HepG2 (cell line): ENCODE measurements at regions not wholly inside any gene's neighbourhood (a gene's known extent, or its start where the extent isn't known, plus 50 kb on each side); places are given as distances from the start of the nearest gene placed in this dataset.

Source experiments
- ATAC-seq: fragments of 200-7000 bp; cut with Tn5 transposase; 3 replicates; pipeline ENCODE4 v1.9.1; 2020; ENCODE audit warnings: mild to moderate bottlenecking, moderate library complexity
- BruUV-seq: library from RNA; stranded (reverse); fragments of 400-500 nt; replicated peaks from 2 replicates; lab custom pipeline; 2021; lab: Mats Ljungman, UMichigan
- CTCF ChIA-PET: fragments of 300-600 bp; formaldehyde crosslinking; extraction: SDS; loops from one replicate; lab custom pipeline; 2021; ENCODE audit warnings: low total read pairs, inconsistent platforms, low intra/inter-chr PET ratio; lab: Yijun Ruan, JAX
- POLR2A ChIA-PET: fragments of 350-600 bp; sonication (Branson Sonifier 250); formaldehyde crosslinking; loops from one replicate; lab custom pipeline; 2020; ENCODE audit warnings: antibody characterized with exemption, inconsistent platforms; lab: Yijun Ruan, JAX
- DNase-seq: peaks from one replicate; pipeline ENCODE4 v3.0.0-alpha.2; 2015; ENCODE audit warnings: low spot score
- FAIRE-seq: peaks from 3 replicates; lab custom pipeline; 2011; peaks lifted over from hg19 to GRCh38; lab: Jason Lieb, UNC
- H2AFZ ChIP-seq: one replicate; pipeline ENCODE4 v1.6.1; 2011; ENCODE audit warnings: low read length, inconsistent platforms
- H3K27ac ChIP-seq: fragments of 300-600 bp; 3 replicates; pipeline ENCODE4 v1.8.0; 2011; ENCODE audit warnings: mixed run types, mild to moderate bottlenecking, mixed read lengths, low read length, inconsistent platforms; ENCODE audit not compliant: insufficient read depth; ENCODE audit errors: extremely low read length
- H3K27me3 ChIP-seq, 2 experiments: fragments of 200-600 bp in 1 of 2; 2 replicates in 1 of 2; 3 replicates in 1 of 2; pipeline versions ENCODE4 v1.6.0 to v1.8.0; 2011; ENCODE audit warnings: low read length in 2 of 2, mild to moderate bottlenecking in 2 of 2, moderate library complexity in 2 of 2, inconsistent platforms in 1 of 2; ENCODE audit not compliant: insufficient read depth in 2 of 2, control insufficient read depth in 1 of 2
- H3K36me3 ChIP-seq, 2 experiments: fragments of 200-600 bp in 1 of 2; replicated peaks in 1 of 2; 2 replicates in 1 of 2; 3 replicates in 1 of 2; pipeline versions ENCODE4 v1.5.1 to v1.8.0; 2011; ENCODE audit warnings: low read length in 2 of 2, inconsistent platforms in 1 of 2; ENCODE audit not compliant: insufficient read depth in 2 of 2, control insufficient read depth in 1 of 2
- H3K4me1 ChIP-seq: 2 replicates; pipeline ENCODE4 v1.5.1; 2012; ENCODE audit warnings: low read length, inconsistent platforms; ENCODE audit not compliant: insufficient read depth
- H3K4me2 ChIP-seq: 2 replicates; pipeline ENCODE4 v1.6.0; 2011; ENCODE audit warnings: low read depth, low read length, inconsistent platforms
- H3K4me3 ChIP-seq, 3 experiments: fragments of 200-600 bp in 1 of 3; sonication (generic), shearing (Covaris generic) in 1 of 3; replicated peaks in 1 of 3; 2 replicates each; pipeline ENCODE4 v1.5.1; 2011 to 2016; ENCODE audit warnings: low read length in 3 of 3, inconsistent platforms in 2 of 3, low read depth in 2 of 3, mild to moderate bottlenecking in 2 of 3, control low read depth in 1 of 3, mixed read lengths in 1 of 3; ENCODE audit not compliant: insufficient read depth in 1 of 3
- H3K79me2 ChIP-seq: one replicate; pipeline ENCODE4 v1.6.1; 2011; ENCODE audit warnings: low read length, inconsistent platforms; ENCODE audit not compliant: insufficient read depth
- H3K9ac ChIP-seq: 2 replicates; pipeline ENCODE4 v1.6.0; 2011; ENCODE audit warnings: mild to moderate bottlenecking, low read depth, low read length, inconsistent platforms; ENCODE audit not compliant: insufficient read depth
- H3K9me3 ChIP-seq: 2 replicates; pipeline ENCODE4 v1.5.1; 2012; ENCODE audit warnings: mild to moderate bottlenecking, low read length
- H4K20me1 ChIP-seq: 2 replicates; pipeline ENCODE4 v1.6.0; 2011; ENCODE audit warnings: inconsistent platforms, mild to moderate bottlenecking, low read length, moderate library complexity; ENCODE audit not compliant: insufficient read depth
- CREB3 ChIP-seq: sonication (generic); formaldehyde crosslinking; IDR thresholded peaks from 2 replicates; pipeline ENCODE4 v1.5.0; 2020; ENCODE audit warnings: missing genetic modification reagents
- DNMT3B ChIP-seq: conservative IDR thresholded peaks from 2 replicates; pipeline ENCODE4 v1.6.1; 2016; ENCODE audit warnings: missing biosample characterization, control low read depth
- ISL2 ChIP-seq: sonication (generic); formaldehyde crosslinking; IDR thresholded peaks from 2 replicates; pipeline ENCODE4 v1.5.0; 2020; ENCODE audit warnings: missing genetic modification reagents
- KMT2A ChIP-seq: sonication (generic); formaldehyde crosslinking; IDR thresholded peaks from 2 replicates; pipeline ENCODE4 v1.4.0; 2020; ENCODE audit warnings: missing genetic modification reagents
- MZF1 ChIP-seq: sonication (generic); formaldehyde crosslinking; IDR thresholded peaks from 2 replicates; pipeline ENCODE4 v1.8.1; 2023; ENCODE audit warnings: mild to moderate bottlenecking, missing genetic modification reagents, borderline replicate concordance
- NFRKB ChIP-seq: fragments of 450-650 bp; IDR thresholded peaks from 2 replicates; pipeline ENCODE4 v1.6.1; 2017
- PAF1 ChIP-seq: IDR thresholded peaks from 2 replicates; pipeline ENCODE4 v1.6.1; 2016; ENCODE audit warnings: missing genetic modification reagents, missing compliant biosample characterization
- SOX5 ChIP-seq: IDR thresholded peaks from 2 replicates; pipeline ENCODE4 v1.6.1; 2016; ENCODE audit warnings: borderline replicate concordance
- ZNF260 ChIP-seq: sonication (generic); formaldehyde crosslinking; IDR thresholded peaks from 2 replicates; pipeline ENCODE4 v1.4.0; 2020; ENCODE audit warnings: missing genetic modification reagents, low read depth, mild to moderate bottlenecking, borderline replicate concordance
- ZNF800 ChIP-seq: sonication (generic); formaldehyde crosslinking; IDR thresholded peaks from 2 replicates; pipeline ENCODE4 v1.4.0; 2020; ENCODE audit warnings: missing genetic modification reagents
- WGBS: methylation state at CpG from one replicate; pipeline ENCODE4 v1.1.6; 2017; ENCODE audit warnings: low lambda C conversion rate; 5-methylcytosine and 5-hydroxymethylcytosine counted together
- in situ Hi-C: cut with HindIII; loops from 2 replicates; pipeline ENCODE4 v1.10.0; 2017; ENCODE audit warnings: low pct_unique_long_range_greater_than_20kb; ENCODE audit not compliant: extremely low pct_ligation_motif_present
- intact Hi-C: fragments of 100-400 bp; cut with micrococcal nuclease; formaldehyde crosslinking; loops from one replicate; pipeline ENCODE4 v1.10.0; 2022; ENCODE audit not compliant: unreplicated experiment
- TF ChIP-seq, protein P1 (sequence below): IDR thresholded peaks from 2 replicates; pipeline ENCODE4 v1.6.1; 2016

GRCh38 chr7:113770146-113770738 lies 148.6 kb downstream of the PPP1R3A start:
- Histone ChIP-seq H3K4me3 (no peak overlapping the region), H3K27me3 (no peaks in the 10 kb centered on the region), H3K9ac (no peak overlapping the region), H3K4me2 (no peak overlapping the region), H3K27ac (no peak overlapping the region), H3K9me3 (no peaks in the 10 kb centered on the region), H3K36me3 (no peaks in the 10 kb centered on the region), H3K4me1 (no peaks in the 10 kb centered on the region), H4K20me1 (no peaks in the 10 kb centered on the region), H3K79me2 (no peaks in the 10 kb centered on the region), H2AFZ (no peak overlapping the region)
- ChIA-PET POLR2A (no interaction called here), CTCF (no interaction called here)
- intact Hi-C loops = no loop called here
- in situ Hi-C loops = no loop called here
- 3% methylated on average over 9 of the region's 12 CpGs for WGBS
- no TSS peak for BruUV-seq
- FAIRE-seq (no peak), ATAC-seq (no peak), DNase-seq (no peak)
- TF ChIP-seq CREB3 (no peak), KMT2A (no peak), DNMT3B (CRISPR knock-in tag) (no peak), ZNF800 (CRISPR knock-in tag) (no peak), MZF1 (CRISPR knock-in tag) (no peak), ISL2 (CRISPR knock-in tag) (no peak), SOX5 (CRISPR knock-in tag) (no peak), ZNF260 (CRISPR knock-in tag) (no peak), PAF1 (CRISPR knock-in tag) (no peak), NFRKB (no peak)
- TF ChIP-seq, protein P1, sequence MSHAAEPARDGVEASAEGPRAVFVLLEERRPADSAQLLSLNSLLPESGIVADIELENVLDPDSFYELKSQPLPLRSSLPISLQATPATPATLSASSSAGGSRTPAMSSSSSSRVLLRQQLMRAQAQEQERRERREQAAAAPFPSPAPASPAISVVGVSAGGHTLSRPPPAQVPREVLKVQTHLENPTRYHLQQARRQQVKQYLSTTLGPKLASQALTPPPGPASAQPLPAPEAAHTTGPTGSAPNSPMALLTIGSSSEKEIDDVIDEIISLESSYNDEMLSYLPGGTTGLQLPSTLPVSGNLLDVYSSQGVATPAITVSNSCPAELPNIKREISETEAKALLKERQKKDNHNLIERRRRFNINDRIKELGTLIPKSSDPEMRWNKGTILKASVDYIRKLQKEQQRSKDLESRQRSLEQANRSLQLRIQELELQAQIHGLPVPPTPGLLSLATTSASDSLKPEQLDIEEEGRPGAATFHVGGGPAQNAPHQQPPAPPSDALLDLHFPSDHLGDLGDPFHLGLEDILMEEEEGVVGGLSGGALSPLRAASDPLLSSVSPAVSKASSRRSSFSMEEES (CRISPR knock-in tag) = no peak
